ENCODE measurements at regions not wholly inside any gene's neighbourhood (a gene's known extent, or its start where the extent isn't known, plus 50 kb on each side); places are given as distances from the start of the nearest gene placed in this dataset.
"Not testable (repeated sequence)": the region's sequence is repeated elsewhere in the genome, so short reads cannot be mapped to it uniquely, and the experiment has no call there.

DNA sequence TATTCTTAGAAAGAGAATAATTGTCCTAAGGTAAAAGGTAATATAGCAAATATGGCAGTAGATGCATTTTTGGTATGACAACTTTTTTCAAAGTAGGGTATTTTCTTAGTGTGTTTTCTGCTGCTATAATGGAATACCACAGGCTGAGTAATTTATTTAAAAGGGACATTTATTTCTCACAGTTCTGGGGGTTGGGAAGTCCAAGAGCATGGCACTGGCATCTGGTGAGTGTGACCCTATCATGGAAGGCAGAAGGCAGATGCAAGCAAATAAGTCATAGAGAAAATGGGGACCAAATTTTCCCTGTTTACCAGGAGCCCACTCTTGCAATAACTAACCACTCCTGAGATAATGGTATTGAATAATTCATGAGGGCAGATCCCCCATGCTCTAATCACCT is 922.5 kb upstream of the MAN1A1 start:
- no peaks in the 10 kb centered on the region for H3K4me1 Mint-ChIP-seq
- H3K36me3 Mint-ChIP-seq: no peaks in the 10 kb centered on the region
- Histone ChIP-seq H3K27ac (ENCODE audit: low read depth in 1 of 2, low read length in 2 of 2) (no peak overlapping the region), H3K36me3 (replicated peaks in 1 of 2; ENCODE audit: control insufficient read depth in 1 of 2, insufficient read depth in 2 of 2, low read length in 2 of 2) (no peaks in the 10 kb centered on the region), H3K27me3 (ENCODE audit: control insufficient read depth in 2 of 2, insufficient read depth in 2 of 2, low read length in 2 of 2) (no peaks in the 10 kb centered on the region), H2AFZ (ENCODE audit: insufficient read depth, low read depth, low read length, poor library complexity, severe bottlenecking) (no peak overlapping the region), H3K9me3 (replicated peaks in 1 of 2; ENCODE audit: control insufficient read depth in 1 of 2, insufficient read depth in 1 of 2, low read length in 2 of 2) (peaks cover 0 to 6% of the 10 kb centered on the region in 2 donors), H3K4me1 (ENCODE audit: control insufficient read depth in 1 of 2, insufficient read depth in 2 of 2, low read length in 2 of 2) (no peaks in the 10 kb centered on the region), H3K4me3 (replicated peaks in 1 of 3; ENCODE audit: low read depth in 2 of 3, low read length in 3 of 3) (no peak overlapping the region), H3K9ac (ENCODE audit: insufficient read depth, low read length, poor library complexity, severe bottlenecking) (no peak overlapping the region), H3K79me2 (ENCODE audit: insufficient read depth, low read length) (no peaks in the 10 kb centered on the region), H4K20me1 (ENCODE audit: insufficient read depth, low read length) (no peaks in the 10 kb centered on the region), H3K4me2 (replicated peaks; ENCODE audit: extremely low read depth, low read length, poor library complexity, severe bottlenecking) (no peak overlapping the region)
- peaks cover 0 to 1% (median under 1%) of the 10 kb centered on the region in 3 donors for H3K27me3 Mint-ChIP-seq (ENCODE audit: low read depth in 3 of 3)
- H3K27ac Mint-ChIP-seq: no peak overlapping the region
- TF ChIP-seq, protein P1, sequence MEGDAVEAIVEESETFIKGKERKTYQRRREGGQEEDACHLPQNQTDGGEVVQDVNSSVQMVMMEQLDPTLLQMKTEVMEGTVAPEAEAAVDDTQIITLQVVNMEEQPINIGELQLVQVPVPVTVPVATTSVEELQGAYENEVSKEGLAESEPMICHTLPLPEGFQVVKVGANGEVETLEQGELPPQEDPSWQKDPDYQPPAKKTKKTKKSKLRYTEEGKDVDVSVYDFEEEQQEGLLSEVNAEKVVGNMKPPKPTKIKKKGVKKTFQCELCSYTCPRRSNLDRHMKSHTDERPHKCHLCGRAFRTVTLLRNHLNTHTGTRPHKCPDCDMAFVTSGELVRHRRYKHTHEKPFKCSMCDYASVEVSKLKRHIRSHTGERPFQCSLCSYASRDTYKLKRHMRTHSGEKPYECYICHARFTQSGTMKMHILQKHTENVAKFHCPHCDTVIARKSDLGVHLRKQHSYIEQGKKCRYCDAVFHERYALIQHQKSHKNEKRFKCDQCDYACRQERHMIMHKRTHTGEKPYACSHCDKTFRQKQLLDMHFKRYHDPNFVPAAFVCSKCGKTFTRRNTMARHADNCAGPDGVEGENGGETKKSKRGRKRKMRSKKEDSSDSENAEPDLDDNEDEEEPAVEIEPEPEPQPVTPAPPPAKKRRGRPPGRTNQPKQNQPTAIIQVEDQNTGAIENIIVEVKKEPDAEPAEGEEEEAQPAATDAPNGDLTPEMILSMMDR (IDR thresholded peaks at IDR 0.05): no peak
- no peak overlapping the region for H3K4me3 Mint-ChIP-seq
- peaks cover 0 to 15% (median 8%) of the 10 kb centered on the region in 7 donors for H3K9me3 Mint-ChIP-seq
- no peak for DNase-seq
- intact Hi-C loops (cut with micrococcal nuclease): no loop called here

- H3K4me1 ChIP-seq (ENCODE audit: control insufficient read depth in 1 of 2, insufficient read depth in 2 of 2, low read length in 2 of 2); H3K36me3 Mint-ChIP-seq; H2AFZ ChIP-seq (ENCODE audit: insufficient read depth, low read depth, low read length, poor library complexity, severe bottlenecking); H3K79me2 ChIP-seq (ENCODE audit: insufficient read depth, low read length); intact Hi-C loops (cut with micrococcal nuclease); H3K9me3 ChIP-seq (replicated peaks in 1 of 2; ENCODE audit: control insufficient read depth in 1 of 2, insufficient read depth in 1 of 2, low read length in 2 of 2); H3K4me2 ChIP-seq (replicated peaks; ENCODE audit: extremely low read depth, low read length, poor library complexity, severe bottlenecking); H3K27ac ChIP-seq (ENCODE audit: low read depth in 1 of 2, low read length in 2 of 2); H3K27ac Mint-ChIP-seq; H4K20me1 ChIP-seq (ENCODE audit: insufficient read depth, low read length); H3K4me3 ChIP-seq (replicated peaks in 1 of 3; ENCODE audit: low read depth in 2 of 3, low read length in 3 of 3); H3K9ac ChIP-seq (ENCODE audit: insufficient read depth, low read length, poor library complexity, severe bottlenecking); H3K36me3 ChIP-seq (replicated peaks in 1 of 2; ENCODE audit: control insufficient read depth in 1 of 2, insufficient read depth in 2 of 2, low read length in 2 of 2); H3K27me3 Mint-ChIP-seq (ENCODE audit: low read depth in 3 of 3); H3K4me1 Mint-ChIP-seq; H3K27me3 ChIP-seq (ENCODE audit: control insufficient read depth in 2 of 2, insufficient read depth in 2 of 2, low read length in 2 of 2); DNase-seq; H3K4me3 Mint-ChIP-seq: not testable (repeated sequence)
- H3K9me3 Mint-ChIP-seq: peaks cover 0 to 19% (median 10%) of the 10 kb centered on the region in 7 donors
- 100% methylated on average over 2 of the region's 9 CpGs for WGBS (ENCODE audit: insufficient coverage)
Measured at GRCh38 chr6:120268256-120268655, 918.7 kb upstream of the MAN1A1 start.
